ENCODE measurements at regions not wholly inside any gene's neighbourhood (a gene's known extent, or its start where the extent isn't known, plus 50 kb on each side); places are given as distances from the start of the nearest gene placed in this dataset.

DNA sequence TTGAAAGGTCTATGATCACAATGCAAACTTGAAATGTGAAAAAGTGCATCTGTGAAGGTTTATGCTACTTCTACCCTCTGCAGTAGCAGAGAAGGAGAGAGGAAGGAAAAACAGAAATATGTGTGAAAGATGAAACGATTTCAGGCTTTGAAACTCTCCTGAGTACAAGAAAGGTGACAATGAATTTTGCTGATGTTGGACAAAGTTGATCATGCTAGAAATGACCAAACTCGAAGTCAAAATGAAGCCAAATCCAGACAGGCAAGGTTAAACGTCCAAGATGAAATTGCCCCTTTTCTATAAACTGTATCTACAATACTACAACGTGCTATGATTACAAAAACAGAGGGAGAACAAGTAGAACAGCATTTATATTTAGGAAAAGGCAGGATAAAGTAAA, 67.0 kb upstream of the C7orf33 start:
- intact Hi-C loops (cut with DNase I): no loop called here
- no peaks in the 10 kb centered on the region for H3K9me3 ChIP-seq (replicated peaks in 1 of 3)
- WGBS, 4 donors: 54 to 67% (median 55%) methylated on average over 4 of the region's 4 CpGs
- H3K36me3 ChIP-seq (replicated peaks in 1 of 2): no peaks in the 10 kb centered on the region
- H3K27ac ChIP-seq: no peak overlapping the region
- TF ChIP-seq POLR2A (IDR thresholded peaks at IDR 0.05): no peak
- TF ChIP-seq, protein P1, sequence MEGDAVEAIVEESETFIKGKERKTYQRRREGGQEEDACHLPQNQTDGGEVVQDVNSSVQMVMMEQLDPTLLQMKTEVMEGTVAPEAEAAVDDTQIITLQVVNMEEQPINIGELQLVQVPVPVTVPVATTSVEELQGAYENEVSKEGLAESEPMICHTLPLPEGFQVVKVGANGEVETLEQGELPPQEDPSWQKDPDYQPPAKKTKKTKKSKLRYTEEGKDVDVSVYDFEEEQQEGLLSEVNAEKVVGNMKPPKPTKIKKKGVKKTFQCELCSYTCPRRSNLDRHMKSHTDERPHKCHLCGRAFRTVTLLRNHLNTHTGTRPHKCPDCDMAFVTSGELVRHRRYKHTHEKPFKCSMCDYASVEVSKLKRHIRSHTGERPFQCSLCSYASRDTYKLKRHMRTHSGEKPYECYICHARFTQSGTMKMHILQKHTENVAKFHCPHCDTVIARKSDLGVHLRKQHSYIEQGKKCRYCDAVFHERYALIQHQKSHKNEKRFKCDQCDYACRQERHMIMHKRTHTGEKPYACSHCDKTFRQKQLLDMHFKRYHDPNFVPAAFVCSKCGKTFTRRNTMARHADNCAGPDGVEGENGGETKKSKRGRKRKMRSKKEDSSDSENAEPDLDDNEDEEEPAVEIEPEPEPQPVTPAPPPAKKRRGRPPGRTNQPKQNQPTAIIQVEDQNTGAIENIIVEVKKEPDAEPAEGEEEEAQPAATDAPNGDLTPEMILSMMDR (IDR thresholded peaks at IDR 0.05): no peak
- no peak overlapping the region for H3K4me3 ChIP-seq
- DNase-seq: no peak
- H3K27me3 ChIP-seq: peaks cover 18% of the 10 kb centered on the region
- H3K4me1 ChIP-seq (replicated peaks in 1 of 2): no peaks in the 10 kb centered on the region

DNA sequence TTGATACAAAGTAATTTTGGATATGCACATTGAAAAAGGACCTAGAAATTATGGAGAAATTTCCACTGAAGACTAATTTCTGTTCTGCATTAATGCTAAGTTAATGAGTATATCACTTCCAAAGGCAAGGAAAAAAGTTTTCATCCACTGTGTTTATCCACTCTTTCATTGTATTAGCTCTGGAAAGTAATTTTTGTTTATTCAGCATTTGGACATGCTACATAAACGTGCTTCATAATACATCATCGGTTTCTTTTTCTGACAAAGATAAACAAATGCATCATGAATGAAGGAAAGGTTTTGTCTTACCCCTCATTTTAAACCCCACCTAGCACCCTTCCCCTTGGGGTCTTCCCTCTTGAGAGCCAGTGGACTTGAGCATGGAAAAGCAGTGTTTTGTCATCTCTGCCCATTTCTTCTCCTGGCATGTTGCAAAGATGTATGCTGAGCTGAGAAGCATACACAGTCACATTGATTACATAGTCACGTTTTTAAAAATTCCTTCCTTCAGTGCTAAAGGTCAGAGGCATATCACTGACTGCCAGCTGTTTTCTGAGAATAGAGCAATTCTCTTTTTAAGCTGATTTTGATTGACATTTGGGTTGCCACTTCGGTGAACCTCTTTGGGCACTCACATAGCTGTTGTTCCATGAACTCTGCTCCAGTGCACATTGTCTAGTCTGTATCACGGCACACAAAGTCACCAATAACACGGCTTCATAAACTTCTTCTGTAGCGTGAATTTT, 65.9 kb upstream of the C7orf33 start:
- peaks cover 18% of the 10 kb centered on the region for H3K27me3 ChIP-seq
- H3K36me3 ChIP-seq (replicated peaks in 1 of 2): no peaks in the 10 kb centered on the region
- H3K27ac ChIP-seq: no peak overlapping the region
- intact Hi-C loops (cut with DNase I): no loop called here
- no peak overlapping the region for H3K4me3 ChIP-seq
- WGBS, 4 donors: 46 to 54% (median 49%) methylated on average over 7 of the region's 7 CpGs
- no peak for DNase-seq
- no peak for TF ChIP-seq POLR2A (IDR thresholded peaks at IDR 0.05)
- TF ChIP-seq, protein P1 (IDR thresholded peaks at IDR 0.05): no peak
- H3K9me3 ChIP-seq (replicated peaks in 1 of 3): no peaks in the 10 kb centered on the region
- H3K4me1 ChIP-seq (replicated peaks in 1 of 2): no peaks in the 10 kb centered on the region

DNA sequence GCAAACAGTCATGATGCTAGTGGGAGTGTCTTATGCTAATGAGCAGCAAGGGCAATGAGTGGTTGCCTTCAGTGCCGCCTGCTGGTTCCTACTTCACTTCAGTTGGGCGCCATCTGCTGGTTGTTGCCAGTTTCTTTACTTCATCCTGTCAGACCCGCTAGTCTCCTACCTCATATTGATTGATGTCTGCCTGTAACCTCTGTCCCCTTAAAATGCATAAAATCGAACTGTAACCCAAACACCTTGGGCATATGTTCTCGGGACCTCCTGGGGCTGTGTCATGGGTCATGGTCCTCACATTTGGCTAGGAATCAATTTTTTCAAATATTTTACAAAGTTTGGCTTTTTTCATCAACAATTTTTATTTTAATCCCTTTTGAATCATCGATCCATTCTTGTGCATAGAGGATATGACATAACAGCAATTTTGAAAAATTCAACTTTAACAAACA, 62.8 kb upstream of the C7orf33 start:
- DNase-seq: peak; percentile 66 to 94 (median 87)
- Histone ChIP-seq H3K36me3 (replicated peaks in 1 of 2) (no peaks in the 10 kb centered on the region), H3K27ac (no peak overlapping the region), H3K9me3 (replicated peaks in 1 of 3) (no peaks in the 10 kb centered on the region), H3K4me3 (no peak overlapping the region), H3K4me1 (replicated peaks in 1 of 2) (no peaks in the 10 kb centered on the region), H3K27me3 (peaks cover 5% of the 10 kb centered on the region)
- 25 to 27% (median 26%) methylated on average over 6 of the region's 6 CpGs for WGBS, 4 donors
- TF ChIP-seq, protein P1 (IDR thresholded peaks at IDR 0.05): peak; percentile 26 to 75 (median 64)
- TF ChIP-seq POLR2A (IDR thresholded peaks at IDR 0.05): no peak
- intact Hi-C loops (cut with DNase I): no loop called here

DNA sequence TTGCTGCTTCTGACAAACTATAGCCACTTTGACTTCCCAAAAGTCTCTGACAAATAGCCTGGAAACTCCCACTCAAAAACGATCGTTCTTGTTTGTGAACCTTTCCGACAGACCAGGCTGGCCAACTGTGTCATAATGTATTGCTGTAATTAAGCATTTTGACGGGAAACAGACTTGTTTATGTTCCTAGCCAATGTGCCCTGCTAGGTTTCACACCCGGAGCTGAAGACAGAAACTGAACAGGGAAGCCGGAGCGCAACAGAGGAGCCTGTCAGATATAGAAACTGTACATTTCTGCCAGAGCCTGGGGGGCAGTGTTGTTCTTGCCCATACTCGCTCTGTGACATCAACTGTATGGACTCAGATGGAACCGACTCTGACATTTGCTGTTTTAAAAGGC, 55.3 kb upstream of the C7orf33 start:
- DNase-seq: peak in 1 of 7 donors; percentile 7
- no peak overlapping the region for H3K27ac ChIP-seq
- intact Hi-C loops (cut with DNase I): no loop called here
- H3K27me3 ChIP-seq: no peaks in the 10 kb centered on the region
- TF ChIP-seq, protein P1 (IDR thresholded peaks at IDR 0.05): no peak
- no peak for TF ChIP-seq POLR2A (IDR thresholded peaks at IDR 0.05)
- H3K36me3 ChIP-seq (replicated peaks in 1 of 2): no peaks in the 10 kb centered on the region
- 8 to 22% (median 12%) methylated on average over 9 of the region's 9 CpGs for WGBS, 4 donors
- H3K4me3 ChIP-seq: no peak overlapping the region
- no peaks in the 10 kb centered on the region for H3K9me3 ChIP-seq (replicated peaks in 1 of 3)
- H3K4me1 ChIP-seq (replicated peaks in 1 of 2): no peaks in the 10 kb centered on the region

Data from adrenal gland (tissue), 9 donors.